Ovary (tissue), 3 donors: ENCODE measurements at regions not wholly inside any gene's neighbourhood (a gene's known extent, or its start where the extent isn't known, plus 50 kb on each side); places are given as distances from the start of the nearest gene placed in this dataset.

Source experiments
- EP300 ChIP-seq: sonication (generic); formaldehyde crosslinking; IDR thresholded peaks from one replicate; pipeline ENCODE4 v1.6.1; 2017; ENCODE audit warnings: antibody characterized with exemption
- POLR2A ChIP-seq: fragments of 450-650 bp; IDR thresholded peaks from one replicate; pipeline ENCODE4 v1.6.1; 2017; ENCODE audit warnings: antibody characterized with exemption, mild to moderate bottlenecking, moderate library complexity
- TF ChIP-seq, protein P1 (sequence below), 3 donors: fragments of 450-650 bp in 2 of 3; fragments of 200-600 bp in 1 of 3; IDR thresholded peaks; one replicate each; pipeline versions ENCODE4 v1.5.1 to v1.8.0; 2016 to 2022; ENCODE audit warnings: antibody characterized with exemption in 3 of 3, mild to moderate bottlenecking in 1 of 3
- donor health status: DM: no; HTN: no; CAD: no.

DNA sequence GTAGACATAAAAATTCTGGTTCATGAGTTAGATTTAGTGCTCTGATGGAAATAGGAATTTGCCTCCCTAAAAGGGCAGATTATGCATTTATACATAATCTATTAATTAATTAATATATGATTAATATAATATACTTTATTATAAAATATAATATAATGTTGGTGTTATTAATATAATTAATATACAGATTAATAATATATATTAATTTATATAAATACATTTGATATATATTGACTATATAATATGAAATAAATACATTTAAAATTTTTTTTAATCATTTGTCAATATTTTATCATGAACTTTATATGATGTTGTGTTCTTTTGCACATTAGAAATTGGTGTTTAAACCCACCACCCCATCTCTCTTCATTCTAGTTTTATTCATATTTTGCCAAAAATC is 652.1 kb upstream of the ZNF804A start:
- TF ChIP-seq, protein P1, sequence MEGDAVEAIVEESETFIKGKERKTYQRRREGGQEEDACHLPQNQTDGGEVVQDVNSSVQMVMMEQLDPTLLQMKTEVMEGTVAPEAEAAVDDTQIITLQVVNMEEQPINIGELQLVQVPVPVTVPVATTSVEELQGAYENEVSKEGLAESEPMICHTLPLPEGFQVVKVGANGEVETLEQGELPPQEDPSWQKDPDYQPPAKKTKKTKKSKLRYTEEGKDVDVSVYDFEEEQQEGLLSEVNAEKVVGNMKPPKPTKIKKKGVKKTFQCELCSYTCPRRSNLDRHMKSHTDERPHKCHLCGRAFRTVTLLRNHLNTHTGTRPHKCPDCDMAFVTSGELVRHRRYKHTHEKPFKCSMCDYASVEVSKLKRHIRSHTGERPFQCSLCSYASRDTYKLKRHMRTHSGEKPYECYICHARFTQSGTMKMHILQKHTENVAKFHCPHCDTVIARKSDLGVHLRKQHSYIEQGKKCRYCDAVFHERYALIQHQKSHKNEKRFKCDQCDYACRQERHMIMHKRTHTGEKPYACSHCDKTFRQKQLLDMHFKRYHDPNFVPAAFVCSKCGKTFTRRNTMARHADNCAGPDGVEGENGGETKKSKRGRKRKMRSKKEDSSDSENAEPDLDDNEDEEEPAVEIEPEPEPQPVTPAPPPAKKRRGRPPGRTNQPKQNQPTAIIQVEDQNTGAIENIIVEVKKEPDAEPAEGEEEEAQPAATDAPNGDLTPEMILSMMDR (IDR thresholded peaks at IDR 0.05): no peak
- TF ChIP-seq EP300: no peak
- no peak for TF ChIP-seq POLR2A
